ENCODE measurements at regions not wholly inside any gene's neighbourhood (a gene's known extent, or its start where the extent isn't known, plus 50 kb on each side); places are given as distances from the start of the nearest gene placed in this dataset.

DNA sequence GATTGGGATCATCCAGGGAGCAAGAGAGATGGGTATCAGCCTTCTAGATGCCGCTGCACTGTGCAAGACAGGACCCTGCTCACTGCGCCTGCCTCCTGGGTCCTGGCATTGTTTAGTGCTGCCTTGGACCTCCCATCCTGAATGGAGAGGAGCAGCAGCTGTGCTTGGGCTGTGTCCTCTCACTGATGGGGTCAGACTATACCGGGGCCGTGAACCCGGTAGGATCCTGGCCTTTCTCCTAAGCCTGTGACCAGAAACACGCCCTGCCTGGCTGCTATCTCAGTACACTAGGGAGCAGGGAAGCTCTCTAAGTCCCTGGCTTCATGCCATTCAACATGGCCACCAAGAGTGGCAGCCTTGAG lies 309.4 kb upstream of the ZNF32 start:
- 58% methylated on average over 4 of the region's 6 CpGs for WGBS (ENCODE audit: low lambda C conversion rate)
- H2AFZ ChIP-seq (ENCODE audit: low read depth), result no peak overlapping the region
- ChIA-PET POLR2A (no interaction called here), CTCF (no interaction called here)
- H3K27me3 ChIP-seq (ENCODE audit: insufficient read depth), result no peaks in the 10 kb centered on the region
- DNase-seq, result no peak
- H3K79me2 ChIP-seq (ENCODE audit: insufficient read depth), result no peaks in the 10 kb centered on the region
- no peaks in the 10 kb centered on the region for H3K9me2 ChIP-seq
- no peak overlapping the region for H3K4me2 ChIP-seq
- no peak overlapping the region for H3K9ac ChIP-seq
- H3K4me1 ChIP-seq (ENCODE audit: control insufficient read depth in 1 of 2, insufficient read depth in 2 of 2, low read depth in 1 of 2, low read length in 1 of 2), result peaks cover 0 to 8% of the 10 kb centered on the region in 2 experiments; a peak in 1 of 4 replicates
- no peaks in the 10 kb centered on the region for H3K36me3 ChIP-seq (replicated peaks in 1 of 2; ENCODE audit: control insufficient read depth in 1 of 2, insufficient read depth in 2 of 2, low read length in 1 of 2)
- H3K9me3 ChIP-seq, result no peaks in the 10 kb centered on the region
- H3F3A ChIP-seq (replicated peaks; ENCODE audit: insufficient read depth), result no peaks in the 10 kb centered on the region
- no peak for TF ChIP-seq SIN3A (IDR thresholded peaks at IDR 0.05; ENCODE audit: borderline replicate concordance, low read depth, low read length)
- TF ChIP-seq, protein P1, sequence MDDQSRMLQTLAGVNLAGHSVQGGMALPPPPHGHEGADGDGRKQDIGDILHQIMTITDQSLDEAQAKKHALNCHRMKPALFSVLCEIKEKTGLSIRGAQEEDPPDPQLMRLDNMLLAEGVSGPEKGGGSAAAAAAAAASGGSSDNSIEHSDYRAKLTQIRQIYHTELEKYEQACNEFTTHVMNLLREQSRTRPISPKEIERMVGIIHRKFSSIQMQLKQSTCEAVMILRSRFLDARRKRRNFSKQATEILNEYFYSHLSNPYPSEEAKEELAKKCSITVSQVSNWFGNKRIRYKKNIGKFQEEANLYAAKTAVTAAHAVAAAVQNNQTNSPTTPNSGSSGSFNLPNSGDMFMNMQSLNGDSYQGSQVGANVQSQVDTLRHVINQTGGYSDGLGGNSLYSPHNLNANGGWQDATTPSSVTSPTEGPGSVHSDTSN (IDR thresholded peaks at IDR 0.05), result no peak
- no peak for TF ChIP-seq TAF1 (IDR thresholded peaks at IDR 0.05; ENCODE audit: borderline replicate concordance, low read depth, low read length)
- TF ChIP-seq SMC3 (IDR thresholded peaks at IDR 0.05; ENCODE audit: low read depth, low read length), result no peak
- TF ChIP-seq CHD2 (IDR thresholded peaks at IDR 0.05; ENCODE audit: low read length, partially characterized antibody), result no peak
- TF ChIP-seq, protein P2, sequence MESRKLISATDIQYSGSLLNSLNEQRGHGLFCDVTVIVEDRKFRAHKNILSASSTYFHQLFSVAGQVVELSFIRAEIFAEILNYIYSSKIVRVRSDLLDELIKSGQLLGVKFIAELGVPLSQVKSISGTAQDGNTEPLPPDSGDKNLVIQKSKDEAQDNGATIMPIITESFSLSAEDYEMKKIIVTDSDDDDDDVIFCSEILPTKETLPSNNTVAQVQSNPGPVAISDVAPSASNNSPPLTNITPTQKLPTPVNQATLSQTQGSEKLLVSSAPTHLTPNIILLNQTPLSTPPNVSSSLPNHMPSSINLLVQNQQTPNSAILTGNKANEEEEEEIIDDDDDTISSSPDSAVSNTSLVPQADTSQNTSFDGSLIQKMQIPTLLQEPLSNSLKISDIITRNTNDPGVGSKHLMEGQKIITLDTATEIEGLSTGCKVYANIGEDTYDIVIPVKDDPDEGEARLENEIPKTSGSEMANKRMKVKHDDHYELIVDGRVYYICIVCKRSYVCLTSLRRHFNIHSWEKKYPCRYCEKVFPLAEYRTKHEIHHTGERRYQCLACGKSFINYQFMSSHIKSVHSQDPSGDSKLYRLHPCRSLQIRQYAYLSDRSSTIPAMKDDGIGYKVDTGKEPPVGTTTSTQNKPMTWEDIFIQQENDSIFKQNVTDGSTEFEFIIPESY (IDR thresholded peaks at IDR 0.05; ENCODE audit: borderline replicate concordance, low read depth), result no peak
- TF ChIP-seq, protein P3, sequence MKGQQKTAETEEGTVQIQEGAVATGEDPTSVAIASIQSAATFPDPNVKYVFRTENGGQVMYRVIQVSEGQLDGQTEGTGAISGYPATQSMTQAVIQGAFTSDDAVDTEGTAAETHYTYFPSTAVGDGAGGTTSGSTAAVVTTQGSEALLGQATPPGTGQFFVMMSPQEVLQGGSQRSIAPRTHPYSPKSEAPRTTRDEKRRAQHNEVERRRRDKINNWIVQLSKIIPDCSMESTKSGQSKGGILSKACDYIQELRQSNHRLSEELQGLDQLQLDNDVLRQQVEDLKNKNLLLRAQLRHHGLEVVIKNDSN (IDR thresholded peaks at IDR 0.05; ENCODE audit: borderline replicate concordance, low read depth), result no peak
- TF ChIP-seq RAD21 (IDR thresholded peaks at IDR 0.05; ENCODE audit: low read length), result no peak
- TF ChIP-seq POLR2AphosphoS5 (IDR thresholded peaks at IDR 0.05; ENCODE audit: low read depth, low read length), result no peak
- TF ChIP-seq JUND (IDR thresholded peaks at IDR 0.05), result no peak
- TF ChIP-seq MEF2A (IDR thresholded peaks at IDR 0.05; ENCODE audit: borderline replicate concordance, low read depth), result no peak
- H3K27ac ChIP-seq (ENCODE audit: low read depth in 2 of 2, low read length in 1 of 2), result no peak overlapping the region
- no peak overlapping the region for H3K4me3 ChIP-seq (ENCODE audit: low read depth in 2 of 2, low read length in 1 of 2)
- H4K20me1 ChIP-seq (ENCODE audit: insufficient read depth), result no peaks in the 10 kb centered on the region

DNA sequence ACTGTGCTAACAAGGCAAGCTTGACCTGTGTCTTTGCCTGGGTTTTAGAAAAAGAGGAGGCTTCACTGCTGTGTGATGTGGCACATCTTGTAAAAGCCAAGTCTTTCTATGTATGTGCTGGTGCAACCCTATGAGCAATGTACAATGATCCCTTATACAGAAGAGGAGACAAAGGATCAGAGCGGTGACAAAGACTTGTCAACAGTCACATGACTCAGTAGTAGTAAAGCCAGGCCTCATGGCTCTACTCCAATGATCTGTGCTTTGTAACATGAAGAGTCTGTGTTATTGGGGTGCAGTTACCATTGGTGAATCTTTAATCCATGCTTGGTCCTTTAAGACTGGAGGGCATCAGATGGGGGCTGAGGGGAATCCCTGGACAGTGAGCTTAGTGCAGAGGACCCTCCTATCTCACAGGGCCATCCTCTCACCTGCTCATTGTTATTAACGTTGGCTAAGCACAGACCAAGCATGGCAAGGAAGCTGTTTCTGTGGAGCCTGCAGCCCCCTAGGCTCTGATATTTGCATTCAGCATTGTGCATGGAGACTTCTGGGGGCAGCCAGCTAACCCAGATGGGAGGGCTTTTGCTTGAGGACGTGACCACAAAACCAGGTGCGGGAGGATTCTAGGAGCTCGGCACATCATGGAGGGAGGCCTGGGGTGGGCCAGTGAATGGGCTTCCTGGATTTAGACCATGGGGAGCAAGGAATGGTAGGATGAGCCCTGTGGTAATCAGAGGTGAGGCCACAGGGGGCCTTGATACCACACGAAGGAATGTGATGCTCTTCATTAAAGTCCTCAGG lies 308.8 kb upstream of the ZNF32 start:
- ChIA-PET POLR2A (no interaction called here), CTCF (no interaction called here)
- Histone ChIP-seq H3K27ac (ENCODE audit: low read depth in 2 of 2, low read length in 1 of 2) (no peak overlapping the region), H3F3A (replicated peaks; ENCODE audit: insufficient read depth) (no peaks in the 10 kb centered on the region), H2AFZ (ENCODE audit: low read depth) (no peak overlapping the region), H3K9me3 (peaks cover 6% of the 10 kb centered on the region; the same call in 1 of the 2 replicates), H3K9me2 (no peaks in the 10 kb centered on the region), H3K9ac (no peak overlapping the region), H4K20me1 (ENCODE audit: insufficient read depth) (no peaks in the 10 kb centered on the region), H3K36me3 (replicated peaks in 1 of 2; ENCODE audit: control insufficient read depth in 1 of 2, insufficient read depth in 2 of 2, low read length in 1 of 2) (no peaks in the 10 kb centered on the region), H3K4me1 (ENCODE audit: control insufficient read depth in 1 of 2, insufficient read depth in 2 of 2, low read depth in 1 of 2, low read length in 1 of 2) (peaks cover 0 to 8% of the 10 kb centered on the region in 2 experiments; a peak in 1 of 4 replicates), H3K4me2 (no peak overlapping the region), H3K4me3 (ENCODE audit: low read depth in 2 of 2, low read length in 1 of 2) (no peak overlapping the region), H3K79me2 (ENCODE audit: insufficient read depth) (no peaks in the 10 kb centered on the region), H3K27me3 (ENCODE audit: insufficient read depth) (no peaks in the 10 kb centered on the region)
- DNase-seq, result no peak
- TF ChIP-seq, protein P4, sequence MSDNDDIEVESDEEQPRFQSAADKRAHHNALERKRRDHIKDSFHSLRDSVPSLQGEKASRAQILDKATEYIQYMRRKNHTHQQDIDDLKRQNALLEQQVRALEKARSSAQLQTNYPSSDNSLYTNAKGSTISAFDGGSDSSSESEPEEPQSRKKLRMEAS (IDR thresholded peaks at IDR 0.05; ENCODE audit: low read depth), result no peak
- 48% methylated on average over 5 of the region's 6 CpGs for WGBS (ENCODE audit: low lambda C conversion rate)
